WTC11 (cell line): ENCODE measurements at regions not wholly inside any gene's neighbourhood (a gene's known extent, or its start where the extent isn't known, plus 50 kb on each side); places are given as distances from the start of the nearest gene placed in this dataset.

Experiments
- ATAC-seq: fragments of 200-7000 bp; cut with Tn5 transposase; 2 replicates; pipeline ENCODE4 v1.10.0; 2021; ENCODE audit warnings: mild to moderate bottlenecking, moderate library complexity
- CTCF ChIA-PET: fragments of 300-600 bp; sonication (Branson Sonifier 250); formaldehyde crosslinking; loops from one replicate; lab custom pipeline; 2021; ENCODE audit warnings: antibody characterized with exemption; lab: Charles Lee
- POLR2A ChIA-PET: fragments of 350-600 bp; sonication (Branson Sonifier 250); formaldehyde crosslinking; loops from one replicate; lab custom pipeline; 2021; ENCODE audit warnings: antibody characterized with exemption; lab: Charles Lee
- DNase-seq: peaks from one replicate; pipeline ENCODE4 v3.0.0; 2021; ENCODE audit warnings: low spot score
- H3K27ac Mint-ChIP-seq: 2 replicates; pipeline ENCODE4 v1.8.0; 2021; ENCODE audit warnings: mixed read lengths
- H3K27me3 Mint-ChIP-seq: 2 replicates; pipeline ENCODE4 v1.8.0; 2021; ENCODE audit warnings: low read depth, mild to moderate bottlenecking, moderate library complexity, mixed read lengths
- H3K36me3 Mint-ChIP-seq: 2 replicates; pipeline ENCODE4 v1.8.0; 2021; ENCODE audit warnings: mixed read lengths
- H3K4me1 Mint-ChIP-seq: 2 replicates; pipeline ENCODE4 v1.8.0; 2022; ENCODE audit warnings: mixed read lengths
- H3K4me3 Mint-ChIP-seq: 2 replicates; pipeline ENCODE4 v1.8.0; 2021; ENCODE audit warnings: mild to moderate bottlenecking, moderate library complexity, mixed read lengths
- H3K9me3 Mint-ChIP-seq: 2 replicates; pipeline ENCODE4 v1.8.0; 2021; ENCODE audit warnings: mixed read lengths
- AR ChIP-seq: fragments of 250-450 bp; sonication (Bioruptor Pico); IDR thresholded peaks from 2 replicates; pipeline ENCODE4 v1.9.0; 2021; ENCODE audit warnings: mild to moderate bottlenecking
- ERG ChIP-seq: fragments of 250-450 bp; sonication (Bioruptor Pico); IDR thresholded peaks from 2 replicates; pipeline ENCODE4 v1.8.0; 2021; ENCODE audit warnings: mild to moderate bottlenecking
- ESRRA ChIP-seq: sonication (generic); formaldehyde crosslinking; IDR thresholded peaks from 2 replicates; pipeline ENCODE4 v1.8.1; 2022; ENCODE audit warnings: mild to moderate bottlenecking, missing genetic modification reagents, borderline replicate concordance
- ETV6 ChIP-seq: sonication (generic); formaldehyde crosslinking; IDR thresholded peaks from 2 replicates; pipeline ENCODE4 v1.8.1; 2022; ENCODE audit warnings: mild to moderate bottlenecking, missing genetic modification reagents
- FOXP1 ChIP-seq: sonication (generic); formaldehyde crosslinking; IDR thresholded peaks from 2 replicates; pipeline ENCODE4 v1.8.0; 2022; ENCODE audit warnings: missing genetic modification reagents, mild to moderate bottlenecking, moderate library complexity, borderline replicate concordance
- FOXP4 ChIP-seq: sonication (generic); formaldehyde crosslinking; IDR thresholded peaks from 2 replicates; pipeline ENCODE4 v1.8.0; 2022; ENCODE audit warnings: mild to moderate bottlenecking, missing genetic modification reagents
- GABPB1 ChIP-seq: sonication (generic); formaldehyde crosslinking; IDR thresholded peaks from 2 replicates; pipeline ENCODE4 v1.8.1; 2023; ENCODE audit warnings: mild to moderate bottlenecking, missing genetic modification reagents
- IRF2 ChIP-seq: sonication (generic); formaldehyde crosslinking; IDR thresholded peaks from 2 replicates; pipeline ENCODE4 v1.8.0; 2022; ENCODE audit warnings: low read depth, missing genetic modification reagents, borderline replicate concordance
- NFATC4 ChIP-seq: fragments of 250-450 bp; sonication (Bioruptor Pico); IDR thresholded peaks from 2 replicates; pipeline ENCODE4 v1.9.0; 2021; ENCODE audit warnings: mild to moderate bottlenecking
- NFE2L1 ChIP-seq: sonication (generic); formaldehyde crosslinking; IDR thresholded peaks from 2 replicates; pipeline ENCODE4 v1.8.1; 2023; ENCODE audit warnings: missing genetic modification reagents
- PREB ChIP-seq: sonication (generic); formaldehyde crosslinking; IDR thresholded peaks from 2 replicates; pipeline ENCODE4 v1.8.1; 2022; ENCODE audit warnings: mild to moderate bottlenecking, missing genetic modification reagents, moderate library complexity, borderline replicate concordance
- SMAD4 ChIP-seq: sonication (generic); formaldehyde crosslinking; IDR thresholded peaks from 2 replicates; pipeline ENCODE4 v1.8.0; 2022; ENCODE audit warnings: mild to moderate bottlenecking, missing genetic modification reagents
- SOX15 ChIP-seq: fragments of 250-450 bp; sonication (Bioruptor Pico); IDR thresholded peaks from 2 replicates; pipeline ENCODE4 v1.9.0; 2021; ENCODE audit warnings: mild to moderate bottlenecking
- TEAD4 ChIP-seq: sonication (generic); formaldehyde crosslinking; IDR thresholded peaks from 2 replicates; pipeline ENCODE4 v1.8.0; 2022; ENCODE audit warnings: mild to moderate bottlenecking, missing genetic modification reagents
- TP53 ChIP-seq: sonication (generic); formaldehyde crosslinking; IDR thresholded peaks from 2 replicates; pipeline ENCODE4 v1.8.1; 2023; ENCODE audit warnings: mild to moderate bottlenecking, missing genetic modification reagents
- ZBTB21 ChIP-seq: sonication (generic); formaldehyde crosslinking; IDR thresholded peaks from 2 replicates; pipeline ENCODE4 v1.8.1; 2023; ENCODE audit warnings: mild to moderate bottlenecking, missing genetic modification reagents, borderline replicate concordance
- ZNF138 ChIP-seq: sonication (generic); formaldehyde crosslinking; conservative IDR thresholded peaks from 2 replicates; pipeline ENCODE4 v1.8.1; 2022; ENCODE audit warnings: mild to moderate bottlenecking, moderate library complexity, missing genetic modification reagents
- ZNF232 ChIP-seq: sonication (generic); formaldehyde crosslinking; IDR thresholded peaks from 2 replicates; pipeline ENCODE4 v1.8.0; 2022; ENCODE audit warnings: mild to moderate bottlenecking, missing genetic modification reagents
- ZNF423 ChIP-seq: fragments of 250-450 bp; sonication (Bioruptor Pico); IDR thresholded peaks from 2 replicates; pipeline ENCODE4 v2.1.2; 2022; ENCODE audit warnings: mild to moderate bottlenecking, moderate library complexity
- ZSCAN18 ChIP-seq: fragments of 250-450 bp; sonication (Bioruptor Pico); IDR thresholded peaks from 2 replicates; pipeline ENCODE4 v2.1.2; 2022; ENCODE audit warnings: mild to moderate bottlenecking, moderate library complexity

GRCh38 chr18:73004260-73004659, 136.5 kb upstream of the NETO1 start:
- no peaks in the 10 kb centered on the region for H3K36me3 Mint-ChIP-seq
- no peaks in the 10 kb centered on the region for H3K9me3 Mint-ChIP-seq
- H3K4me1 Mint-ChIP-seq: no peaks in the 10 kb centered on the region; the same call in 1 of the 2 replicates
- no peak for ATAC-seq
- TF ChIP-seq NFATC4 (CRISPR knock-in tag) (no peak), ZNF423 (CRISPR knock-in tag) (no peak), ZNF138 (CRISPR knock-in tag) (no peak), TP53 (CRISPR knock-in tag) (no peak), FOXP4 (CRISPR knock-in tag) (no peak), ESRRA (CRISPR knock-in tag) (no peak), ERG (CRISPR knock-in tag) (no peak), SOX15 (CRISPR knock-in tag) (no peak), SMAD4 (CRISPR knock-in tag) (no peak), TEAD4 (no peak), IRF2 (CRISPR knock-in tag) (no peak), ZSCAN18 (no peak), ZBTB21 (CRISPR knock-in tag) (no peak), ZNF232 (CRISPR knock-in tag) (no peak), PREB (no peak), FOXP1 (CRISPR knock-in tag) (no peak), NFE2L1 (CRISPR knock-in tag) (no peak), GABPB1 (no peak), AR (CRISPR knock-in tag) (no peak), ETV6 (no peak)
- TF ChIP-seq, all 79 proteins: peak for 0
- POLR2A ChIA-PET: no interaction called here
- CTCF ChIA-PET: no interaction called here
- no peak for DNase-seq
- H3K4me3 Mint-ChIP-seq: no peak overlapping the region
- H3K27ac Mint-ChIP-seq: no peak overlapping the region
- no peaks in the 10 kb centered on the region for H3K27me3 Mint-ChIP-seq
